H9 (cell line): ENCODE measurements at regions not wholly inside any gene's neighbourhood (a gene's known extent, or its start where the extent isn't known, plus 50 kb on each side); places are given as distances from the start of the nearest gene placed in this dataset.

Source experiments
- DNase-seq: peaks from one replicate; pipeline ENCODE4 v3.0.0-alpha.2; 2017
- H2AFZ ChIP-seq: one replicate; pipeline ENCODE4 v1.6.1; 2013; ENCODE audit warnings: mild to moderate bottlenecking, low read length, control low read depth, moderate library complexity
- H2AK5ac ChIP-seq: 2 replicates; pipeline ENCODE4 v1.6.1; 2013; ENCODE audit warnings: low read length, control low read depth, mixed read lengths; ENCODE audit not compliant: insufficient read length
- H2BK120ac ChIP-seq: one replicate; pipeline ENCODE4 v1.6.1; 2013; ENCODE audit warnings: low read depth, mild to moderate bottlenecking, low read length, control low read depth, inconsistent platforms; ENCODE audit not compliant: poor library complexity, severe bottlenecking
- H2BK12ac ChIP-seq: 2 replicates; pipeline ENCODE4 v1.6.1; 2013; ENCODE audit warnings: low read length, control low read depth, mixed read lengths, low read depth; ENCODE audit not compliant: insufficient read length
- H2BK15ac ChIP-seq: 2 replicates; pipeline ENCODE4 v1.6.1; 2013; ENCODE audit warnings: low read depth, low read length, control low read depth
- H2BK20ac ChIP-seq: one replicate; pipeline ENCODE4 v1.6.1; 2013; ENCODE audit warnings: low read depth, mild to moderate bottlenecking, low read length, control low read depth, inconsistent platforms; ENCODE audit not compliant: poor library complexity, severe bottlenecking
- H2BK5ac ChIP-seq: 2 replicates; pipeline ENCODE4 v1.6.1; 2013; ENCODE audit warnings: low read length, control low read depth, mixed read lengths; ENCODE audit not compliant: insufficient read length
- H3K14ac ChIP-seq: 2 replicates; pipeline ENCODE4 v1.6.1; 2013; ENCODE audit warnings: low read length, control low read depth; ENCODE audit not compliant: insufficient read depth
- H3K18ac ChIP-seq: 2 replicates; pipeline ENCODE4 v1.6.1; 2013; ENCODE audit warnings: low read depth, mild to moderate bottlenecking, mixed read lengths, low read length, control low read depth; ENCODE audit not compliant: insufficient read length
- H3K23ac ChIP-seq: 2 replicates; pipeline ENCODE4 v1.6.1; 2013; ENCODE audit warnings: low read length, control low read depth, mixed read lengths, low read depth; ENCODE audit not compliant: insufficient read length
- H3K23me2 ChIP-seq: 2 replicates; pipeline ENCODE4 v1.6.1; 2013; ENCODE audit warnings: low read depth, mild to moderate bottlenecking, mixed read lengths, low read length, control low read depth; ENCODE audit not compliant: insufficient read length, poor library complexity, severe bottlenecking
- H3K27ac ChIP-seq: 2 replicates; pipeline ENCODE4 v1.5.1; 2013; ENCODE audit warnings: low read length, control low read depth, mixed read lengths, low read depth; ENCODE audit not compliant: insufficient read length
- H3K27me3 ChIP-seq: 2 replicates; pipeline ENCODE4 v1.6.1; 2013; ENCODE audit warnings: low read length, control low read depth, inconsistent platforms; ENCODE audit not compliant: insufficient read depth
- H3K4ac ChIP-seq: 2 replicates; pipeline ENCODE4 v1.6.1; 2013; ENCODE audit warnings: low read depth, mild to moderate bottlenecking, control low read depth, inconsistent platforms, low read length, moderate library complexity
- H3K4me1 ChIP-seq: 2 replicates; pipeline ENCODE4 v1.6.1; 2013; ENCODE audit warnings: low read length, control low read depth, inconsistent platforms; ENCODE audit not compliant: insufficient read depth
- H3K4me2 ChIP-seq: 2 replicates; pipeline ENCODE4 v1.6.1; 2013; ENCODE audit warnings: low read length, control low read depth, mixed read lengths; ENCODE audit not compliant: insufficient read length, insufficient read depth
- H3K56ac ChIP-seq: 2 replicates; pipeline ENCODE4 v1.6.1; 2013; ENCODE audit warnings: low read depth, mild to moderate bottlenecking, mixed read lengths, low read length, control low read depth; ENCODE audit not compliant: insufficient read length
- H3K79me1 ChIP-seq: 2 replicates; pipeline ENCODE4 v1.6.1; 2013; ENCODE audit warnings: low read depth, mild to moderate bottlenecking, moderate library complexity, low read length, control low read depth, inconsistent platforms; ENCODE audit not compliant: insufficient read depth, poor library complexity, severe bottlenecking
- H3K79me2 ChIP-seq: 2 replicates; pipeline ENCODE4 v1.6.1; 2013; ENCODE audit warnings: low read length, control low read depth, inconsistent platforms; ENCODE audit not compliant: insufficient read depth
- H3K9ac ChIP-seq: 2 replicates; pipeline ENCODE4 v1.6.1; 2013; ENCODE audit warnings: low read length, control low read depth, mixed read lengths; ENCODE audit not compliant: insufficient read length; ENCODE audit errors: extremely low read depth
- H3K9me3 ChIP-seq: one replicate; pipeline ENCODE4 v1.6.1; 2013; ENCODE audit warnings: low read depth, low read length, inconsistent platforms; ENCODE audit not compliant: control insufficient read depth
- H3T11ph ChIP-seq: one replicate; pipeline ENCODE4 v1.6.1; 2013; ENCODE audit warnings: mild to moderate bottlenecking, low read length, control low read depth, inconsistent platforms
- H4K20me1 ChIP-seq: one replicate; pipeline ENCODE4 v1.6.1; 2013; ENCODE audit not compliant: control insufficient read depth, insufficient read length, insufficient read depth
- H4K5ac ChIP-seq: 2 replicates; pipeline ENCODE4 v1.6.1; 2013; ENCODE audit warnings: low read depth, mild to moderate bottlenecking, mixed read lengths, low read length, control low read depth; ENCODE audit not compliant: insufficient read length
- H4K8ac ChIP-seq: replicated peaks from 2 replicates; pipeline ENCODE4 v1.6.1; 2013; ENCODE audit warnings: low read length, control low read depth, mixed read lengths, low read depth; ENCODE audit not compliant: insufficient read length
- H4K91ac ChIP-seq: 2 replicates; pipeline ENCODE4 v1.6.1; 2013; ENCODE audit warnings: low read depth, mild to moderate bottlenecking, moderate library complexity, mixed read lengths, low read length, control low read depth; ENCODE audit not compliant: insufficient read length
- H3K27ac Mint-ChIP-seq, 3 experiments: 2 replicates in 2 of 3; 3 replicates in 1 of 3; pipeline ENCODE4 v1.8.0; 2020 to 2021; ENCODE audit warnings: mixed read lengths in 3 of 3, mild to moderate bottlenecking in 1 of 3, moderate library complexity in 1 of 3
- H3K27me3 Mint-ChIP-seq: 2 replicates; pipeline ENCODE4 v1.8.0; 2021; ENCODE audit warnings: low read depth, mild to moderate bottlenecking, moderate library complexity, mixed read lengths
- H3K36me3 Mint-ChIP-seq, 3 experiments: 2 replicates in 2 of 3; 3 replicates in 1 of 3; pipeline ENCODE4 v1.8.0; 2020 to 2021; ENCODE audit warnings: low read depth in 3 of 3, mixed read lengths in 3 of 3; ENCODE audit not compliant: insufficient read depth in 1 of 3
- H3K4me1 Mint-ChIP-seq, 2 experiments: 2 replicates each; pipeline ENCODE4 v1.8.0; 2020; ENCODE audit warnings: mixed read lengths in 2 of 2
- H3K4me3 Mint-ChIP-seq, 2 experiments: 2 replicates in 1 of 2; 3 replicates in 1 of 2; pipeline ENCODE4 v1.8.0; 2020 to 2021; ENCODE audit warnings: mild to moderate bottlenecking in 2 of 2, mixed read lengths in 2 of 2, moderate library complexity in 1 of 2
- H3K9me3 Mint-ChIP-seq, 2 experiments: 2 replicates in 1 of 2; 3 replicates in 1 of 2; pipeline ENCODE4 v1.8.0; 2020; ENCODE audit warnings: mild to moderate bottlenecking in 2 of 2, mixed read lengths in 2 of 2, moderate library complexity in 1 of 2
- WGBS: extraction: QIAGEN DNeasy Blood & Tissue Kit; methylation state at CpG from one replicate; pipeline ENCODE4 v1.1.7; 2013; ENCODE audit warnings: missing lambda C conversion rate, low lambda C conversion rate, mixed read lengths; ENCODE audit not compliant: insufficient read length; ENCODE audit errors: extremely low coverage; 5-methylcytosine and 5-hydroxymethylcytosine counted together
- TF ChIP-seq, protein P1 (sequence below): fragments of 200-600 bp; sonication (generic); conservative IDR thresholded peaks from 3 replicates; pipeline ENCODE4 v1.8.0; 2021; ENCODE audit warnings: antibody characterized with exemption, mild to moderate bottlenecking

DNA sequence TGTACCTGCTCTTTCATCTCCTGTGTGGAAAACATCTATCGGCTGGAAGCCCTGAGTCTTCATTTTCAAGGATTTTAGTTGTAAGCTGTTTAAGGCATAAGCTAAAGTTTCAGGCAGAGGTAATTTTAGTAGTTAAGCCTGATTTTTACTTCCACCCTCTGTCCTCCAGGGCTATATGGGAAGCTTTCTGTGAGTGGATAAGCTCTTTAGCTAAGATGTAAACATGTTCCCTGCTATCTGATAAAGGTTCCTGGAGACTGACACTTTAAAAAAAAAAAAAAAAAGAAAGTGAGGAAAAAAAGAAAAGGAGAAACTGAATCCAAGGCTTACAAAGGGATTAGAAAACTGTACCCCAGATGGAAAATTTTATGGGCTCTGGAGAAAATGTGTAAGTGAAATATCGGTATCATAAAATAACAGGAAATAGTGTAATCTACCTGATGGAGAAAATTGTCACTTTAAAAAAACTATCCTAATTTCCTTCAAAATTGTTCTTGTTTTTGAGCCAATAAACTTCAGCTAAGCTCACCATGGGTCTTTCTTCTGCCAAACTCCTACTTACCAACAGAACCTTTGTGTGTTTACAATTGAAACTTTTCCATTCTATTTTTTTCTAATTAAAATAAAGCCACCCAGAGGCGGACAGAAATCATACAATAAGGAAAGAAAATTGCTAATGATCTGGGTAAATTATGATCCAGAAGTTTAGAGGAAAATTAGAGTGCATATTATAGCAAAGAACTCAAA is 180.5 kb downstream of the TGFB2 start:
- H3K4me1 ChIP-seq, result no peaks in the 10 kb centered on the region
- Mint-ChIP-seq H3K4me3 (no peak overlapping the region), H3K4me1 (peaks cover 0 to 7% of the 10 kb centered on the region in 2 experiments; a peak in 2 of 4 replicates), H3K36me3 (no peaks in the 10 kb centered on the region), H3K27me3 (no peaks in the 10 kb centered on the region), H3K27ac (peak overlapping the region in 1 of 3 experiments; percentile 24; a peak in 2 of 7 replicates), H3K9me3 (no peaks in the 10 kb centered on the region)
- H3K79me2 ChIP-seq, result no peaks in the 10 kb centered on the region
- H3K4ac ChIP-seq, result no peak overlapping the region
- no peak overlapping the region for H3K14ac ChIP-seq
- no peak overlapping the region for H3K18ac ChIP-seq
- H3K9me3 ChIP-seq, result no peaks in the 10 kb centered on the region
- no peak for DNase-seq
- H2BK12ac ChIP-seq, result no peak overlapping the region
- no peak overlapping the region for H3K56ac ChIP-seq
- H3K23me2 ChIP-seq, result no peaks in the 10 kb centered on the region
- H2BK15ac ChIP-seq, result no peak overlapping the region
- H3K27ac ChIP-seq, result no peak overlapping the region
- H3T11ph ChIP-seq, result no peak overlapping the region
- no peak overlapping the region for H2BK20ac ChIP-seq
- H4K8ac ChIP-seq, result no peak overlapping the region
- H4K91ac ChIP-seq, result no peak overlapping the region
- no peaks in the 10 kb centered on the region for H4K20me1 ChIP-seq
- no peaks in the 10 kb centered on the region for H3K79me1 ChIP-seq
- H2BK5ac ChIP-seq, result no peak overlapping the region
- H2BK120ac ChIP-seq, result no peak overlapping the region
- peak overlapping the region; percentile 56 for H2AFZ ChIP-seq
- H3K27me3 ChIP-seq, result no peaks in the 10 kb centered on the region
- H4K5ac ChIP-seq, result no peak overlapping the region
- TF ChIP-seq, protein P1, sequence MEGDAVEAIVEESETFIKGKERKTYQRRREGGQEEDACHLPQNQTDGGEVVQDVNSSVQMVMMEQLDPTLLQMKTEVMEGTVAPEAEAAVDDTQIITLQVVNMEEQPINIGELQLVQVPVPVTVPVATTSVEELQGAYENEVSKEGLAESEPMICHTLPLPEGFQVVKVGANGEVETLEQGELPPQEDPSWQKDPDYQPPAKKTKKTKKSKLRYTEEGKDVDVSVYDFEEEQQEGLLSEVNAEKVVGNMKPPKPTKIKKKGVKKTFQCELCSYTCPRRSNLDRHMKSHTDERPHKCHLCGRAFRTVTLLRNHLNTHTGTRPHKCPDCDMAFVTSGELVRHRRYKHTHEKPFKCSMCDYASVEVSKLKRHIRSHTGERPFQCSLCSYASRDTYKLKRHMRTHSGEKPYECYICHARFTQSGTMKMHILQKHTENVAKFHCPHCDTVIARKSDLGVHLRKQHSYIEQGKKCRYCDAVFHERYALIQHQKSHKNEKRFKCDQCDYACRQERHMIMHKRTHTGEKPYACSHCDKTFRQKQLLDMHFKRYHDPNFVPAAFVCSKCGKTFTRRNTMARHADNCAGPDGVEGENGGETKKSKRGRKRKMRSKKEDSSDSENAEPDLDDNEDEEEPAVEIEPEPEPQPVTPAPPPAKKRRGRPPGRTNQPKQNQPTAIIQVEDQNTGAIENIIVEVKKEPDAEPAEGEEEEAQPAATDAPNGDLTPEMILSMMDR, result no peak
- no peak overlapping the region for H2AK5ac ChIP-seq
- H3K9ac ChIP-seq, result no peak overlapping the region
- WGBS, result no CpG with 5 or more reads among the region's 3 CpGs
- H3K23ac ChIP-seq, result no peak overlapping the region
- H3K4me2 ChIP-seq, result no peak overlapping the region
